ENCODE measurements at regions not wholly inside any gene's neighbourhood (a gene's known extent, or its start where the extent isn't known, plus 50 kb on each side); places are given as distances from the start of the nearest gene placed in this dataset.
A peak's percentile ranks its signal among the peaks of the same experiment; 100 is the strongest.

- TF ChIP-seq FOXA3 (CRISPR knock-in tag; IDR thresholded peaks at IDR 0.05) (0 out of 2 replicates have a peak, but pooled peaks have one; percentile 17), NR2F2 (IDR thresholded peaks at IDR 0.05; ENCODE audit: borderline replicate concordance, low read depth) (0 out of 2 replicates have a peak, but pooled peaks have one; percentile 21), NR2F6 (IDR thresholded peaks at IDR 0.05) (peak; percentile 70), NR2F6 (CRISPR knock-in tag; IDR thresholded peaks at IDR 0.05) (peak; percentile 65; the same call in 1 of the 2 replicates), PITX1 (CRISPR knock-in tag; IDR thresholded peaks at IDR 0.05) (peak; percentile 23; the same call in 1 of the 2 replicates), FOXP4 (CRISPR knock-in tag; IDR thresholded peaks at IDR 0.05) (peak; percentile 51; the same call in 1 of the 2 replicates), SOX13 (IDR thresholded peaks at IDR 0.05) (no peak), SOX13 (CRISPR knock-in tag; conservative IDR thresholded peaks at IDR 0.05 in 1 of 2, IDR thresholded peaks at IDR 0.05 in 1 of 2) (peak in 1 of 2 experiments; percentile 39; a peak in 1 of 4 replicates), TSC22D2 (CRISPR knock-in tag; IDR thresholded peaks at IDR 0.05; ENCODE audit: borderline replicate concordance) (no peak), RXRB (CRISPR knock-in tag; IDR thresholded peaks at IDR 0.05; ENCODE audit: borderline replicate concordance) (peak; percentile 44), BCL6 (CRISPR knock-in tag; IDR thresholded peaks at IDR 0.05) (peak; percentile 26; the same call in 1 of the 2 replicates), FOXO1 (CRISPR knock-in tag; IDR thresholded peaks at IDR 0.05) (peak; percentile 33; the same call in 1 of the 2 replicates), HNF4A (CRISPR knock-in tag; IDR thresholded peaks at IDR 0.05) (peak; percentile 38)
- TF ChIP-seq, protein P1, sequence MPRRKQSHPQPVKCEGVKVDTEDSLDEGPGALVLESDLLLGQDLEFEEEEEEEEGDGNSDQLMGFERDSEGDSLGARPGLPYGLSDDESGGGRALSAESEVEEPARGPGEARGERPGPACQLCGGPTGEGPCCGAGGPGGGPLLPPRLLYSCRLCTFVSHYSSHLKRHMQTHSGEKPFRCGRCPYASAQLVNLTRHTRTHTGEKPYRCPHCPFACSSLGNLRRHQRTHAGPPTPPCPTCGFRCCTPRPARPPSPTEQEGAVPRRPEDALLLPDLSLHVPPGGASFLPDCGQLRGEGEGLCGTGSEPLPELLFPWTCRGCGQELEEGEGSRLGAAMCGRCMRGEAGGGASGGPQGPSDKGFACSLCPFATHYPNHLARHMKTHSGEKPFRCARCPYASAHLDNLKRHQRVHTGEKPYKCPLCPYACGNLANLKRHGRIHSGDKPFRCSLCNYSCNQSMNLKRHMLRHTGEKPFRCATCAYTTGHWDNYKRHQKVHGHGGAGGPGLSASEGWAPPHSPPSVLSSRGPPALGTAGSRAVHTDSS (CRISPR knock-in tag; conservative IDR thresholded peaks at IDR 0.05) = no peak
- TF ChIP-seq, protein P2, sequence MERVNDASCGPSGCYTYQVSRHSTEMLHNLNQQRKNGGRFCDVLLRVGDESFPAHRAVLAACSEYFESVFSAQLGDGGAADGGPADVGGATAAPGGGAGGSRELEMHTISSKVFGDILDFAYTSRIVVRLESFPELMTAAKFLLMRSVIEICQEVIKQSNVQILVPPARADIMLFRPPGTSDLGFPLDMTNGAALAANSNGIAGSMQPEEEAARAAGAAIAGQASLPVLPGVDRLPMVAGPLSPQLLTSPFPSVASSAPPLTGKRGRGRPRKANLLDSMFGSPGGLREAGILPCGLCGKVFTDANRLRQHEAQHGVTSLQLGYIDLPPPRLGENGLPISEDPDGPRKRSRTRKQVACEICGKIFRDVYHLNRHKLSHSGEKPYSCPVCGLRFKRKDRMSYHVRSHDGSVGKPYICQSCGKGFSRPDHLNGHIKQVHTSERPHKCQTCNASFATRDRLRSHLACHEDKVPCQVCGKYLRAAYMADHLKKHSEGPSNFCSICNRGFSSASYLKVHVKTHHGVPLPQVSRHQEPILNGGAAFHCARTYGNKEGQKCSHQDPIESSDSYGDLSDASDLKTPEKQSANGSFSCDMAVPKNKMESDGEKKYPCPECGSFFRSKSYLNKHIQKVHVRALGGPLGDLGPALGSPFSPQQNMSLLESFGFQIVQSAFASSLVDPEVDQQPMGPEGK (CRISPR knock-in tag; IDR thresholded peaks at IDR 0.05) = peak; percentile 59
These were observed 51.7 kb upstream of the AMOTL2 start (continued) for GRCh38 chr3:134425943-134426342.
